CD14-positive monocyte (primary cell): ENCODE measurements at regions not wholly inside any gene's neighbourhood (a gene's known extent, or its start where the extent isn't known, plus 50 kb on each side); places are given as distances from the start of the nearest gene placed in this dataset.

Experiments used
- DNase-seq, 3 donors: peaks; one replicate each; pipeline ENCODE4 v3.0.0-alpha.2; 2011 to 2022
- H2AFZ ChIP-seq: 2 replicates; pipeline ENCODE4 v1.6.0; 2012; ENCODE audit warnings: mild to moderate bottlenecking, low read depth, low read length, inconsistent platforms; ENCODE audit not compliant: insufficient read depth, poor library complexity, severe bottlenecking
- H3K27ac ChIP-seq, 2 donors: 1 replicate in 1 of 2; 2 replicates in 1 of 2; pipeline ENCODE4 v1.5.1; 2012 to 2013; ENCODE audit warnings: low read length in 2 of 2, control low read depth in 1 of 2, inconsistent platforms in 1 of 2, low read depth in 1 of 2, mild to moderate bottlenecking in 1 of 2
- H3K27me3 ChIP-seq, 2 donors: one replicate each; pipeline versions ENCODE4 v1.6.0 to v1.6.1; 2011 to 2013; ENCODE audit warnings: low read length in 2 of 2; ENCODE audit not compliant: control insufficient read depth in 2 of 2, insufficient read depth in 2 of 2
- H3K36me3 ChIP-seq, 2 donors: replicated peaks in 1 of 2; 1 replicate in 1 of 2; 2 replicates in 1 of 2; pipeline versions ENCODE4 v1.5.1 to v1.6.1; 2012 to 2013; ENCODE audit warnings: low read length in 2 of 2, control low read depth in 1 of 2, inconsistent platforms in 1 of 2, mild to moderate bottlenecking in 1 of 2; ENCODE audit not compliant: insufficient read depth in 2 of 2, control insufficient read depth in 1 of 2
- H3K4me1 ChIP-seq, 2 donors: 1 replicate in 1 of 2; 2 replicates in 1 of 2; pipeline versions ENCODE4 v1.5.1 to v1.6.1; 2012 to 2013; ENCODE audit warnings: low read length in 2 of 2, control low read depth in 1 of 2, inconsistent platforms in 1 of 2, mild to moderate bottlenecking in 1 of 2, moderate library complexity in 1 of 2; ENCODE audit not compliant: insufficient read depth in 2 of 2, control insufficient read depth in 1 of 2
- H3K4me2 ChIP-seq: replicated peaks from 2 replicates; pipeline ENCODE3; 2012; ENCODE audit warnings: low read length, moderate library complexity, mild to moderate bottlenecking; ENCODE audit not compliant: poor library complexity, severe bottlenecking; ENCODE audit errors: extremely low read depth
- H3K4me3 ChIP-seq, 3 experiments: fragments of 200-600 bp in 1 of 3; sonication (generic) in 1 of 3; replicated peaks in 1 of 3; 1 replicate in 2 of 3; 2 replicates in 1 of 3; pipeline ENCODE4 v1.5.1; 2011 to 2013; ENCODE audit warnings: low read length in 3 of 3, mild to moderate bottlenecking in 3 of 3, control low read depth in 2 of 3, low read depth in 2 of 3, inconsistent platforms in 1 of 3, moderate library complexity in 1 of 3
- H3K79me2 ChIP-seq: 2 replicates; pipeline ENCODE4 v1.6.0; 2012; ENCODE audit warnings: mild to moderate bottlenecking, control low read depth, inconsistent platforms, low read length, moderate library complexity; ENCODE audit not compliant: insufficient read depth
- H3K9ac ChIP-seq: 2 replicates; pipeline ENCODE4 v1.6.0; 2017; ENCODE audit warnings: low read length, mild to moderate bottlenecking; ENCODE audit not compliant: insufficient read depth, poor library complexity, severe bottlenecking
- H3K9me3 ChIP-seq, 2 donors: replicated peaks in 1 of 2; 1 replicate in 1 of 2; 2 replicates in 1 of 2; pipeline versions ENCODE4 v1.5.1 to v1.6.1; 2012 to 2013; ENCODE audit warnings: low read length in 2 of 2, control low read depth in 1 of 2; ENCODE audit not compliant: control insufficient read depth in 1 of 2, insufficient read depth in 1 of 2
- H4K20me1 ChIP-seq: 2 replicates; pipeline ENCODE4 v1.6.0; 2012; ENCODE audit warnings: mild to moderate bottlenecking, low read length, control low read depth, moderate library complexity; ENCODE audit not compliant: insufficient read depth
- H3K27ac Mint-ChIP-seq, 7 donors: one replicate each; pipeline ENCODE4 v1.8.0; 2020; ENCODE audit warnings: mild to moderate bottlenecking in 7 of 7, mixed read lengths in 7 of 7, moderate library complexity in 6 of 7, inconsistent platforms in 2 of 7
- H3K27me3 Mint-ChIP-seq, 3 donors: one replicate each; pipeline ENCODE4 v1.8.0; 2021 to 2022; ENCODE audit warnings: low read depth in 3 of 3, mild to moderate bottlenecking in 3 of 3, mixed read lengths in 3 of 3, moderate library complexity in 3 of 3, inconsistent platforms in 1 of 3
- H3K36me3 Mint-ChIP-seq, 2 donors: one replicate each; pipeline ENCODE4 v1.8.0; 2020; ENCODE audit warnings: mixed read lengths in 2 of 2, inconsistent platforms in 1 of 2, mild to moderate bottlenecking in 1 of 2
- H3K4me1 Mint-ChIP-seq: one replicate; pipeline ENCODE4 v1.8.0; 2020; ENCODE audit warnings: mild to moderate bottlenecking, mixed read lengths
- H3K4me3 Mint-ChIP-seq, 2 donors: one replicate each; pipeline ENCODE4 v1.8.0; 2020; ENCODE audit warnings: mild to moderate bottlenecking in 2 of 2, mixed read lengths in 2 of 2, moderate library complexity in 1 of 2
- H3K9me3 Mint-ChIP-seq, 7 donors: one replicate each; pipeline ENCODE4 v1.8.0; 2020 to 2022; ENCODE audit warnings: mixed read lengths in 7 of 7, mild to moderate bottlenecking in 6 of 7, moderate library complexity in 6 of 7, inconsistent platforms in 2 of 7
- WGBS: methylation state at CpG from one replicate; pipeline ENCODE4 v1.1.5; 2013; ENCODE audit warnings: missing lambda C conversion rate; ENCODE audit not compliant: insufficient coverage; 5-methylcytosine and 5-hydroxymethylcytosine counted together
- intact Hi-C, 2 donors: fragments of 100-400 bp; cut with micrococcal nuclease; formaldehyde crosslinking; loops; one replicate each; pipeline versions ENCODE4 v1.15.0 to v1.15.1; 2023
- TF ChIP-seq, protein P1 (sequence below): fragments of 200-600 bp; IDR thresholded peaks from one replicate; pipeline ENCODE4 v1.8.0; 2022; ENCODE audit warnings: antibody characterized with exemption, mild to moderate bottlenecking

GRCh38 chr2:185934232-185934631, 195.6 kb downstream of the FSIP2 start:
- no peak overlapping the region for H2AFZ ChIP-seq
- no peak overlapping the region for H3K4me2 ChIP-seq
- no peaks in the 10 kb centered on the region for H4K20me1 ChIP-seq
- H3K9me3 Mint-ChIP-seq = peaks cover 0 to 7% (median 3%) of the 10 kb centered on the region in 7 donors
- H3K27me3 Mint-ChIP-seq = no peaks in the 10 kb centered on the region
- H3K4me1 Mint-ChIP-seq = no peaks in the 10 kb centered on the region
- H3K36me3 Mint-ChIP-seq = no peaks in the 10 kb centered on the region
- no peaks in the 10 kb centered on the region for H3K36me3 ChIP-seq
- H3K4me3 ChIP-seq = no peak overlapping the region
- DNase-seq = no peak
- no peaks in the 10 kb centered on the region for H3K9me3 ChIP-seq
- WGBS = no CpG with 5 or more reads among the region's 2 CpGs
- no peaks in the 10 kb centered on the region for H3K79me2 ChIP-seq
- TF ChIP-seq, protein P1, sequence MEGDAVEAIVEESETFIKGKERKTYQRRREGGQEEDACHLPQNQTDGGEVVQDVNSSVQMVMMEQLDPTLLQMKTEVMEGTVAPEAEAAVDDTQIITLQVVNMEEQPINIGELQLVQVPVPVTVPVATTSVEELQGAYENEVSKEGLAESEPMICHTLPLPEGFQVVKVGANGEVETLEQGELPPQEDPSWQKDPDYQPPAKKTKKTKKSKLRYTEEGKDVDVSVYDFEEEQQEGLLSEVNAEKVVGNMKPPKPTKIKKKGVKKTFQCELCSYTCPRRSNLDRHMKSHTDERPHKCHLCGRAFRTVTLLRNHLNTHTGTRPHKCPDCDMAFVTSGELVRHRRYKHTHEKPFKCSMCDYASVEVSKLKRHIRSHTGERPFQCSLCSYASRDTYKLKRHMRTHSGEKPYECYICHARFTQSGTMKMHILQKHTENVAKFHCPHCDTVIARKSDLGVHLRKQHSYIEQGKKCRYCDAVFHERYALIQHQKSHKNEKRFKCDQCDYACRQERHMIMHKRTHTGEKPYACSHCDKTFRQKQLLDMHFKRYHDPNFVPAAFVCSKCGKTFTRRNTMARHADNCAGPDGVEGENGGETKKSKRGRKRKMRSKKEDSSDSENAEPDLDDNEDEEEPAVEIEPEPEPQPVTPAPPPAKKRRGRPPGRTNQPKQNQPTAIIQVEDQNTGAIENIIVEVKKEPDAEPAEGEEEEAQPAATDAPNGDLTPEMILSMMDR = no peak
- H3K27ac Mint-ChIP-seq = no peak overlapping the region
- no peaks in the 10 kb centered on the region for H3K27me3 ChIP-seq
- H3K4me1 ChIP-seq = no peaks in the 10 kb centered on the region
- no peak overlapping the region for H3K9ac ChIP-seq
- H3K27ac ChIP-seq = no peak overlapping the region
- intact Hi-C loops = no loop called here
- H3K4me3 Mint-ChIP-seq = no peak overlapping the region

- Histone ChIP-seq H3K79me2 (no peaks in the 10 kb centered on the region), H3K9me3 (peaks cover 0 to 24% of the 10 kb centered on the region in 2 donors), H3K27ac (no peak overlapping the region), H3K4me1 (no peaks in the 10 kb centered on the region), H3K4me3 (no peak overlapping the region), H3K27me3 (no peaks in the 10 kb centered on the region), H3K36me3 (no peaks in the 10 kb centered on the region), H3K9ac (no peak overlapping the region), H2AFZ (no peak overlapping the region), H4K20me1 (no peaks in the 10 kb centered on the region), H3K4me2 (no peak overlapping the region)
- no peak for DNase-seq
- Mint-ChIP-seq H3K4me3 (no peak overlapping the region), H3K36me3 (no peaks in the 10 kb centered on the region), H3K27ac (no peak overlapping the region), H3K27me3 (no peaks in the 10 kb centered on the region), H3K4me1 (no peaks in the 10 kb centered on the region), H3K9me3 (peaks cover 0 to 11% (median 3%) of the 10 kb centered on the region in 7 donors)
- TF ChIP-seq, protein P1 = no peak
- intact Hi-C loops = no loop called here
Observed at GRCh38 chr2:185939858-185940257, 201.3 kb downstream of the FSIP2 start.
